ENCODE measurements at regions not wholly inside any gene's neighbourhood (a gene's known extent, or its start where the extent isn't known, plus 50 kb on each side); places are given as distances from the start of the nearest gene placed in this dataset.

DNA sequence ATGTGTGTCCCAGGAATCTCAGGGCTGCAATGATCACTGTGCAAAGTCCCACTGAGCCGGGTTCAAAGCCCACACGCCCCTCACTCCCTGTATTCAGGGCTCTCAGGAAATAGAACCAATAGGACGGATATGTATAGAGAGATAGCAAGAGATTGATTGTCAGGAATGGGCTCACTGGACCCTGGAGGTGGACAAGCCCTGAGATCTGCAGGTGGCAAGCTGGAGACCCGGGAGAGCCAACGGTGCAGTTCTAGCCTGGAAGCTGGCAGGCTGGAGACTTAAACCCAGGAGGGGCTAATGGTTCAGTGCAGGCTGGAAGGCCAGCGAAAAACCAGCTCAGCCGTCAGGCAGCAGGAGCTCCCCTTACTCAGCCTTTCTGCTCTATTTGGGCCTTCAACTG is 52.8 kb upstream of the ADRA2C start:
- Histone ChIP-seq H3K4me1 (ENCODE audit: insufficient read depth, poor library complexity, severe bottlenecking) (no peaks in the 10 kb centered on the region), H3K4me3 (ENCODE audit: severe bottlenecking) (no peak overlapping the region), H3K27me3 (ENCODE audit: insufficient read depth, poor library complexity, severe bottlenecking) (peaks cover 6% of the 10 kb centered on the region), H3K36me3 (ENCODE audit: low read depth) (no peaks in the 10 kb centered on the region), H3K9me3 (ENCODE audit: severe bottlenecking) (peaks cover 2% of the 10 kb centered on the region), H3K27ac (ENCODE audit: poor library complexity, severe bottlenecking) (no peak overlapping the region)
- TF ChIP-seq, protein P1, sequence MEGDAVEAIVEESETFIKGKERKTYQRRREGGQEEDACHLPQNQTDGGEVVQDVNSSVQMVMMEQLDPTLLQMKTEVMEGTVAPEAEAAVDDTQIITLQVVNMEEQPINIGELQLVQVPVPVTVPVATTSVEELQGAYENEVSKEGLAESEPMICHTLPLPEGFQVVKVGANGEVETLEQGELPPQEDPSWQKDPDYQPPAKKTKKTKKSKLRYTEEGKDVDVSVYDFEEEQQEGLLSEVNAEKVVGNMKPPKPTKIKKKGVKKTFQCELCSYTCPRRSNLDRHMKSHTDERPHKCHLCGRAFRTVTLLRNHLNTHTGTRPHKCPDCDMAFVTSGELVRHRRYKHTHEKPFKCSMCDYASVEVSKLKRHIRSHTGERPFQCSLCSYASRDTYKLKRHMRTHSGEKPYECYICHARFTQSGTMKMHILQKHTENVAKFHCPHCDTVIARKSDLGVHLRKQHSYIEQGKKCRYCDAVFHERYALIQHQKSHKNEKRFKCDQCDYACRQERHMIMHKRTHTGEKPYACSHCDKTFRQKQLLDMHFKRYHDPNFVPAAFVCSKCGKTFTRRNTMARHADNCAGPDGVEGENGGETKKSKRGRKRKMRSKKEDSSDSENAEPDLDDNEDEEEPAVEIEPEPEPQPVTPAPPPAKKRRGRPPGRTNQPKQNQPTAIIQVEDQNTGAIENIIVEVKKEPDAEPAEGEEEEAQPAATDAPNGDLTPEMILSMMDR (IDR thresholded peaks at IDR 0.05; ENCODE audit: poor library complexity, severe bottlenecking): no peak
- no peak for ATAC-seq (ENCODE audit: low read depth)
- no peak for DNase-seq (ENCODE audit: low spot score)

DNA sequence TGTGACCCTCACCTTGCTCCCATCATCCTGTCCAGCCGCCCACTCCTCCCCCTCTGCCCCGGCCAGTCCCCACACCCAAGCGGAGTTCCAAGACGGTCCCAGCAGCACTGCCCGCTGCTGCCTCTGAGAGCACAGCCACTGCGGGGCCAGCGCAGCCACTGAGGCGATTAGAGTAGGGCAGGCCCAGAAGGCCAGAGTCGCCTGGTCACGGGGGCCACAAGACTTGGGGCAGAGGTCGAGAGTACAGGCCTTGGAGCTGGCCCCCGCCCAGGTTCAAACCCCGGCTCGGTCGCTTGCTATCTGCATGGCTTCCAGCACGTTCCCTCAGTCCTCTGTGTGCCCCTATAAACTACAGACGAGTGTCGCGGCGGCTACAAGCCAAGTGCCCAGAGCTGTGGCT is 53.2 kb upstream of the ADRA2C start:
- no peak overlapping the region for H3K27ac ChIP-seq (ENCODE audit: poor library complexity, severe bottlenecking)
- no peaks in the 10 kb centered on the region for H3K4me1 ChIP-seq (ENCODE audit: insufficient read depth, poor library complexity, severe bottlenecking)
- TF ChIP-seq, protein P1 (IDR thresholded peaks at IDR 0.05; ENCODE audit: poor library complexity, severe bottlenecking): no peak
- peaks cover 5% of the 10 kb centered on the region for H3K27me3 ChIP-seq (ENCODE audit: insufficient read depth, poor library complexity, severe bottlenecking)
- H3K4me3 ChIP-seq (ENCODE audit: severe bottlenecking): no peak overlapping the region
- H3K9me3 ChIP-seq (ENCODE audit: severe bottlenecking): no peaks in the 10 kb centered on the region
- ATAC-seq (ENCODE audit: low read depth) (no peak), DNase-seq (ENCODE audit: low spot score) (no peak)
- H3K36me3 ChIP-seq (ENCODE audit: low read depth): no peaks in the 10 kb centered on the region

DNA sequence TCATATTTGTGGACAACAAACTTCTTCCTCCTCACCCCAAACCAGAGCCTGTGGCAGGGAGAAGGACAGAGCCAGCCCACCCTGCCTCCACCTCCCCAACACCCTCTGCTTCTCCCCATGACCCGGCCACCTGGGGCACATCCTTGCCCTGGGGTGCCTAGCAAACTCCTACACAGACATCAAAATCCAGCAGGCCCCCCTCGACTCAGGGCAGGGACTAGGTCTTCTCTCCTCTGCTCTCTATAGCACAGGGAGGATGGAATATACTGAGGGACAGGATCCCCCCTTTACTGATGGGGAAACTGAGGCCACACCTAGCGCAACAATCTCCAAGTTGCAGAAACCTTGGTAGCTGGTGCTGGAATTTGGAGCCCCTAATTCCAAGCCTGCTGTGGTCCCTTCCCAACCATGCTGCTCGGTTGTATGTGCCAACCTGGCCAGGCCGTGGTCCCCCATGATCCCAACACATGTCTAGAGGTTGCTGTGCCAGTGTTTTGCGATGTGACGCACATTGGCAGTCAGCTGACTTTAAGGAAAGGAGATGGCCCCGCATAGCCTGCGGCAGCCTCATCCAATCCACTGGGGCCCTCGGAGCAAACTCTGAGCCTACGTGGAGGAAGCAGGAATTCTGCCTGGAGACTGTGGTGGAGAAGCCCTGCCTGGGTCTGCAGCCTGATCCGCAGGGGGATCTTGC is 53.9 kb upstream of the ADRA2C start:
- Histone ChIP-seq H3K4me1 (ENCODE audit: insufficient read depth, poor library complexity, severe bottlenecking) (no peaks in the 10 kb centered on the region), H3K27ac (ENCODE audit: poor library complexity, severe bottlenecking) (no peak overlapping the region)
- TF ChIP-seq, protein P1 (IDR thresholded peaks at IDR 0.05; ENCODE audit: poor library complexity, severe bottlenecking): no peak

DNA sequence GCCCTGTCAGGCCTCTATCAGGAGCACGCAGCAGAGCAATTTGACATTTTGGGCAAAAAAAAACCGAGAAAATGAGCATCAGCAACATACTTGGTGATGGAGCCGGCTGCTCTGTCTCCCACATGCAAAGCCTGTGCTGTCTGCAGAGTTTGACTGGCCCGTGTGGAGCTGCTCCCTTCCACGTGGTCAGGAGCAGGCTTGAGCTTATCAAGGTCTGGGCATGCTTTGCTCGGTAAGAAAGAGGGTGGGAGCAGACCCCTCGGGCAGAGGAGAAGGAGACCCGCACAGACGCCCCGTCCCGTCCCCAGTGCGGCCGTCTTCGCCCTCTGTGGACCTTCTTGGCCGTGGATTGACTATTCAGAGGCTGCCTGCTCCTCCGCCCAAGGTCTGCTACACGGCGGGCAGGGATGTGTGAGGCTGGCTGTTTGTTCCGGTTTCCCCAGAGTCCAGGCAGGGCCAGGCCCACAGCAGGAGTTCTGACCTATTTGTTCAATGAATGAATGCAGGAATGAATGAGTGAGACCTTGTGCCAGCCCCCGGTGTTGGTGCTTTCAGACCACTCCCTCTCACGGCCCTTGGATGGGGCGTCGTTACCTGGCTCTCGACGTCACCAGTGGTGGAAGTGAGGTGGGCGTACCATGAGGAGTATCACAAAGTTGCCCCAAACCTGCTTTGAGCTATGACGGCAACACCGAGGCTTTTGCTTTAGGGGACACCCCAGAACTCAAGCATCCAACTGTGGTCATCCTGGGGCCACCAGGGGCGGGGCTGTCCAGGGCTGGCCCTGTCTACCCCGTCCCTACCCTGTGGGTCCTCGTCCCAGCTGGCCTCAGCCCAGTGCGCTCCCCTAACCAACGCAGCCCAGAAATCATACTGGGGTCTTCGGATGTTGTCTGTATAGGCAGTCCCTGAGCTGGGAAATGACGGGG is 54.7 kb upstream of the ADRA2C start:
- Histone ChIP-seq H3K4me3 (ENCODE audit: severe bottlenecking) (no peak overlapping the region), H3K4me1 (ENCODE audit: insufficient read depth, poor library complexity, severe bottlenecking) (no peaks in the 10 kb centered on the region), H3K27me3 (ENCODE audit: insufficient read depth, poor library complexity, severe bottlenecking) (peaks cover 7% of the 10 kb centered on the region), H3K27ac (ENCODE audit: poor library complexity, severe bottlenecking) (no peak overlapping the region), H3K9me3 (ENCODE audit: severe bottlenecking) (no peaks in the 10 kb centered on the region), H3K36me3 (ENCODE audit: low read depth) (no peaks in the 10 kb centered on the region)
- TF ChIP-seq, protein P1 (IDR thresholded peaks at IDR 0.05; ENCODE audit: poor library complexity, severe bottlenecking): no peak
- DNase-seq (ENCODE audit: low spot score) (no peak), ATAC-seq (ENCODE audit: low read depth) (no peak)

More for the DNA sequence above, 53.9 kb upstream of the ADRA2C start:
- H3K4me3 ChIP-seq (ENCODE audit: severe bottlenecking): no peak overlapping the region
- no peaks in the 10 kb centered on the region for H3K36me3 ChIP-seq (ENCODE audit: low read depth)
- H3K27me3 ChIP-seq (ENCODE audit: insufficient read depth, poor library complexity, severe bottlenecking): peaks cover 5% of the 10 kb centered on the region
- H3K9me3 ChIP-seq (ENCODE audit: severe bottlenecking): no peaks in the 10 kb centered on the region
- ATAC-seq (ENCODE audit: low read depth) (no peak), DNase-seq (ENCODE audit: low spot score) (no peak)
